SK-N-SH (cell line): ENCODE measurements at regions not wholly inside any gene's neighbourhood (a gene's known extent, or its start where the extent isn't known, plus 50 kb on each side); places are given as distances from the start of the nearest gene placed in this dataset.

Experiments
- CHD2 ChIP-seq: fragments of 150-350 bp; IDR thresholded peaks from 2 replicates; pipeline ENCODE4 v1.6.1; 2018; ENCODE audit warnings: low read length; ENCODE audit not compliant: partially characterized antibody
- EZH2phosphoT487 ChIP-seq: fragments of 200-600 bp; sonication (generic); IDR thresholded peaks from 2 replicates; pipeline ENCODE4 v1.6.1; 2017; ENCODE audit warnings: low read depth, mixed run types, mild to moderate bottlenecking, antibody characterized with exemption, moderate library complexity, borderline replicate concordance
- FOSL2 ChIP-seq: IDR thresholded peaks from 2 replicates; pipeline ENCODE4 v1.4.0; 2012; ENCODE audit warnings: low read depth, mild to moderate bottlenecking, moderate library complexity, borderline replicate concordance
- FOXM1 ChIP-seq: IDR thresholded peaks from 2 replicates; pipeline ENCODE4 v1.4.0; 2012; ENCODE audit warnings: low read depth, mild to moderate bottlenecking
- MXI1 ChIP-seq: IDR thresholded peaks from 2 replicates; pipeline ENCODE4 v1.6.1; 2012; ENCODE audit warnings: mild to moderate bottlenecking, low read depth, low read length, improper control_type of control experiment
- NRF1 ChIP-seq: IDR thresholded peaks from 2 replicates; pipeline ENCODE4 v1.6.1; 2012; ENCODE audit warnings: low read depth, mild to moderate bottlenecking, low read length
- POLR2AphosphoS5 ChIP-seq: IDR thresholded peaks from 2 replicates; pipeline ENCODE4 v1.6.1; 2012; ENCODE audit warnings: low read depth, low read length
- RFX5 ChIP-seq: IDR thresholded peaks from 2 replicates; pipeline ENCODE4 v1.6.1; 2012; ENCODE audit warnings: mild to moderate bottlenecking, improper control_type of control experiment, low read length
- TAF1 ChIP-seq: IDR thresholded peaks from 2 replicates; pipeline ENCODE4 v1.6.1; 2012; ENCODE audit warnings: low read depth, mild to moderate bottlenecking, low read length, moderate library complexity, borderline replicate concordance
- TEAD4 ChIP-seq: IDR thresholded peaks from 2 replicates; pipeline ENCODE4 v1.4.0; 2012; ENCODE audit warnings: mild to moderate bottlenecking, borderline replicate concordance; ENCODE audit not compliant: insufficient read depth
- TF ChIP-seq, protein P1 (sequence below): fragments of 200-600 bp; sonication (generic); IDR thresholded peaks from 2 replicates; pipeline ENCODE4 v1.6.1; 2017; ENCODE audit warnings: antibody characterized with exemption, mild to moderate bottlenecking, moderate library complexity

DNA sequence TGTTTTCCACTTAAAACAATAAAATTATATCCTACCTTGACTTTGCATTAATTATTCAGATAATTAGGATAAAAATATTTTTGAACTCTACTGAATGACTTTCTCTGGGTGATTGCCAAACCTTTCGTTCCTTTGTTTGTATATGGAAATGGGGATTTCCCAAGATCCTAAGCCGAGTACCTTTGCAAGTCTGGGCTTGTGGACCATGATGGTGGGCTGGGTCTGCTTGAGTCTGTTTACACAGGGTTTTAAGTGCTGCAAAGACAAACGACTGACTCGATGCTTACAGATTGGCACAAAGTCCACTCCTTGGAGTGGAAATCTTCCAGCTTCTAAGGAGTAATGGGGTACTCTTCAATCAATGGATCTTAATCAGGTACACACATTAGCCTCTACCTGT lies 659.5 kb downstream of the TSN start:
- TF ChIP-seq RFX5 (no peak), EZH2phosphoT487 (no peak), FOXM1 (no peak), FOSL2 (no peak), POLR2AphosphoS5 (no peak), CHD2 (no peak), NRF1 (no peak), TAF1 (no peak), MXI1 (no peak), TEAD4 (no peak)
- TF ChIP-seq, protein P1, sequence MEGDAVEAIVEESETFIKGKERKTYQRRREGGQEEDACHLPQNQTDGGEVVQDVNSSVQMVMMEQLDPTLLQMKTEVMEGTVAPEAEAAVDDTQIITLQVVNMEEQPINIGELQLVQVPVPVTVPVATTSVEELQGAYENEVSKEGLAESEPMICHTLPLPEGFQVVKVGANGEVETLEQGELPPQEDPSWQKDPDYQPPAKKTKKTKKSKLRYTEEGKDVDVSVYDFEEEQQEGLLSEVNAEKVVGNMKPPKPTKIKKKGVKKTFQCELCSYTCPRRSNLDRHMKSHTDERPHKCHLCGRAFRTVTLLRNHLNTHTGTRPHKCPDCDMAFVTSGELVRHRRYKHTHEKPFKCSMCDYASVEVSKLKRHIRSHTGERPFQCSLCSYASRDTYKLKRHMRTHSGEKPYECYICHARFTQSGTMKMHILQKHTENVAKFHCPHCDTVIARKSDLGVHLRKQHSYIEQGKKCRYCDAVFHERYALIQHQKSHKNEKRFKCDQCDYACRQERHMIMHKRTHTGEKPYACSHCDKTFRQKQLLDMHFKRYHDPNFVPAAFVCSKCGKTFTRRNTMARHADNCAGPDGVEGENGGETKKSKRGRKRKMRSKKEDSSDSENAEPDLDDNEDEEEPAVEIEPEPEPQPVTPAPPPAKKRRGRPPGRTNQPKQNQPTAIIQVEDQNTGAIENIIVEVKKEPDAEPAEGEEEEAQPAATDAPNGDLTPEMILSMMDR, result no peak
